ENCODE measurements at regions not wholly inside any gene's neighbourhood (a gene's known extent, or its start where the extent isn't known, plus 50 kb on each side); places are given as distances from the start of the nearest gene placed in this dataset.
"Not testable (repeated sequence)": the region's sequence is repeated elsewhere in the genome, so short reads cannot be mapped to it uniquely, and the experiment has no call there.

GRCh38 chr5:106267256-106267655, 1403.5 kb downstream of the EFNA5 start:
- Histone ChIP-seq H3K27me3 (ENCODE audit: insufficient read depth, low read length) (no peaks in the 10 kb centered on the region), H3K4me1 (ENCODE audit: insufficient read depth, low read length, severe bottlenecking) (no peaks in the 10 kb centered on the region), H3K4me3 (ENCODE audit: low read depth, low read length, poor library complexity, severe bottlenecking) (no peak overlapping the region)

GRCh38 chr5:106262395-106262794, 1408.3 kb downstream of the EFNA5 start:
- Histone ChIP-seq H3K4me2 (ENCODE audit: low read length) (no peak overlapping the region), H3K79me2 (ENCODE audit: insufficient read depth, low read length) (no peaks in the 10 kb centered on the region), H3K4me1 (ENCODE audit: insufficient read depth, low read length, severe bottlenecking) (no peaks in the 10 kb centered on the region), H4K20me1 (ENCODE audit: insufficient read depth, low read length) (no peaks in the 10 kb centered on the region), H3K9ac (ENCODE audit: low read length) (no peak overlapping the region), H3K27ac (ENCODE audit: low read depth, low read length, poor library complexity, severe bottlenecking) (no peak overlapping the region), H2AFZ (ENCODE audit: low read length) (no peak overlapping the region), H3K9me2 (ENCODE audit: low read depth, low read length) (no peaks in the 10 kb centered on the region), H3K4me3 (ENCODE audit: low read depth, low read length, poor library complexity, severe bottlenecking) (no peak overlapping the region), H3F3A (ENCODE audit: insufficient read depth, low read length) (no peaks in the 10 kb centered on the region), H3K36me3 (ENCODE audit: insufficient read depth, low read length) (no peaks in the 10 kb centered on the region), H3K9me3 (ENCODE audit: low read length) (no peaks in the 10 kb centered on the region), H3K27me3 (ENCODE audit: insufficient read depth, low read length) (no peaks in the 10 kb centered on the region)
- TF ChIP-seq EZH2 (IDR thresholded peaks at IDR 0.05; ENCODE audit: borderline replicate concordance, low read length): no peak
- TF ChIP-seq CTCF (IDR thresholded peaks at IDR 0.05; ENCODE audit: low read length): no peak

More at GRCh38 chr5:106267256-106267655, 1403.5 kb downstream of the EFNA5 start:
- TF ChIP-seq CTCF (IDR thresholded peaks at IDR 0.05; ENCODE audit: low read length): no peak
- no peak for TF ChIP-seq EZH2 (IDR thresholded peaks at IDR 0.05; ENCODE audit: borderline replicate concordance, low read length)
- no peak overlapping the region for H3K9ac ChIP-seq (ENCODE audit: low read length)
- H3F3A ChIP-seq (ENCODE audit: insufficient read depth, low read length): no peaks in the 10 kb centered on the region; the same call in 1 of the 2 replicates
- H3K27ac ChIP-seq (ENCODE audit: low read depth, low read length, poor library complexity, severe bottlenecking): no peak overlapping the region
- no peaks in the 10 kb centered on the region for H3K79me2 ChIP-seq (ENCODE audit: insufficient read depth, low read length)
- H3K4me2 ChIP-seq (ENCODE audit: low read length): no peak overlapping the region
- H2AFZ ChIP-seq (ENCODE audit: low read length): no peak overlapping the region
- no peaks in the 10 kb centered on the region for H3K9me3 ChIP-seq (ENCODE audit: low read length)
- no peaks in the 10 kb centered on the region for H4K20me1 ChIP-seq (ENCODE audit: insufficient read depth, low read length)
- no peaks in the 10 kb centered on the region for H3K9me2 ChIP-seq (ENCODE audit: low read depth, low read length)
- H3K36me3 ChIP-seq (ENCODE audit: insufficient read depth, low read length): no peaks in the 10 kb centered on the region

GRCh38 chr5:106259431-106260090, 1411.2 kb downstream of the EFNA5 start:
- H2AFZ ChIP-seq (ENCODE audit: low read length); H3K9me3 ChIP-seq (ENCODE audit: low read length); H3K79me2 ChIP-seq (ENCODE audit: insufficient read depth, low read length); H3K27ac ChIP-seq (ENCODE audit: low read depth, low read length, poor library complexity, severe bottlenecking); H3K4me3 ChIP-seq (ENCODE audit: low read depth, low read length, poor library complexity, severe bottlenecking); H3K4me2 ChIP-seq (ENCODE audit: low read length); H3F3A ChIP-seq (ENCODE audit: insufficient read depth, low read length); H3K9me2 ChIP-seq (ENCODE audit: low read depth, low read length); H3K4me1 ChIP-seq (ENCODE audit: insufficient read depth, low read length, severe bottlenecking); H3K36me3 ChIP-seq (ENCODE audit: insufficient read depth, low read length); H4K20me1 ChIP-seq (ENCODE audit: insufficient read depth, low read length); H3K27me3 ChIP-seq (ENCODE audit: insufficient read depth, low read length); H3K9ac ChIP-seq (ENCODE audit: low read length): not testable (repeated sequence)

DNA sequence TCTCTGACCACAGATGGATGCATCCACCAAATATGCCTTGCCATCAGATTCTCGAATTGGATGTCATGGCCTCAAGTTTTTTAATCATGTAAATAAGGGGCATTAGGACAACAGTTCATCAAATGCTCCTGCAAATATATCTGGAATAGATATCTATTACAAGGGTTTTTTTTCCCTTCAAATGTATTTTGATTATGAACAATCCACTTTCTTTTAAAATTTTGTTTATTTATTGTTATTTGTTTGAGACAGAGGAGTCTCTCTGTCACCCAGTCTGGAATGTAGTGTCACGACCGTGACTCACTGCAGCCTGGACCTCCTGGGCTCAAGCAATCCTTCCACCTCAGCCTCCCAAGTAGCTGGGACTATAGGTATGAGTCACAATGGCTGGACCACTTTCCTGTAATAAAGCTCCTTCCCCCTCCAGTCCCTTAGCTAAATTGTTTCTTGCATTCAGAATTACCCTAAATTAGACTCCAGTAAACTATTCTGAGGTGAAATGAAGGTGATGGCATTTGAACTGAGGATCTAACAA, 1412.1 kb downstream of the EFNA5 start:
- Histone ChIP-seq H3K4me2 (ENCODE audit: low read length) (no peak overlapping the region), H3K9me2 (ENCODE audit: low read depth, low read length) (no peaks in the 10 kb centered on the region), H4K20me1 (ENCODE audit: insufficient read depth, low read length) (no peaks in the 10 kb centered on the region), H3K27ac (ENCODE audit: low read depth, low read length, poor library complexity, severe bottlenecking) (no peak overlapping the region), H3K4me3 (ENCODE audit: low read depth, low read length, poor library complexity, severe bottlenecking) (no peak overlapping the region), H3K79me2 (ENCODE audit: insufficient read depth, low read length) (no peaks in the 10 kb centered on the region), H3K36me3 (ENCODE audit: insufficient read depth, low read length) (no peaks in the 10 kb centered on the region), H3K27me3 (ENCODE audit: insufficient read depth, low read length) (no peaks in the 10 kb centered on the region), H2AFZ (ENCODE audit: low read length) (no peak overlapping the region), H3K4me1 (ENCODE audit: insufficient read depth, low read length, severe bottlenecking) (no peaks in the 10 kb centered on the region), H3F3A (ENCODE audit: insufficient read depth, low read length) (no peaks in the 10 kb centered on the region), H3K9ac (ENCODE audit: low read length) (no peak overlapping the region), H3K9me3 (ENCODE audit: low read length) (no peaks in the 10 kb centered on the region)
- TF ChIP-seq CTCF (IDR thresholded peaks at IDR 0.05; ENCODE audit: low read length) (no peak), EZH2 (IDR thresholded peaks at IDR 0.05; ENCODE audit: borderline replicate concordance, low read length) (no peak)
